Erythroblast (primary cell): ENCODE measurements at regions not wholly inside any gene's neighbourhood (a gene's known extent, or its start where the extent isn't known, plus 50 kb on each side); places are given as distances from the start of the nearest gene placed in this dataset.

Experiments used
- GATA1 ChIP-seq: IDR thresholded peaks from 2 replicates; pipeline ENCODE4 v1.6.1; 2011; ENCODE audit warnings: low read depth, mild to moderate bottlenecking, control low read depth, low read length, moderate library complexity
- POLR2A ChIP-seq: IDR thresholded peaks from 2 replicates; pipeline ENCODE4 v1.6.1; 2011; ENCODE audit warnings: mild to moderate bottlenecking, low read length

GRCh38 chr18:39653221-39653620, 2087.6 kb upstream of the CELF4 start:
- TF ChIP-seq POLR2A (no peak), GATA1 (no peak)
